Tongue (tissue), 1 donor: ENCODE measurements at regions not wholly inside any gene's neighbourhood (a gene's known extent, or its start where the extent isn't known, plus 50 kb on each side); places are given as distances from the start of the nearest gene placed in this dataset.

Source experiments
- DNase-seq: peaks from one replicate; pipeline ENCODE4 v3.0.0-alpha.2; 2015

DNA sequence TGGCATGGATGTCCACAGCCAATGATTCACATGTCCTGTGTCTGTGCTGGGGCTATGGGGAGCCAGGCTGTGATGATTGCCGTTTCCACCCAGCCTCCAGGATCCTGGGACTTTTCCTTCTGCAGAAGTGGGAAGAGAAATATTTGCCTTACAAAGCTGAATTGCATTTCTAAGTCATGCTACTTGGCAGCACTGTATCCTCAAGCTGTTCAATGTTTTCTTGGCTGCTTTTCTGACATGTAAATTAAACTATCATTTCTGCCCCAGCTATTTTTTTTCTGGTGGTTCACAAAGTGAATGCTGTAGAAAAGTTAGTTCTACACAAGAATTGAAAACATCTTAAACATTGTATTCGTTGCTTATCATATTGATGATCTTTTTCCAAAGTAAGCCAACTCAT, 51.9 kb upstream of the TCERG1L start:
- DNase-seq: peak; percentile 17

DNA sequence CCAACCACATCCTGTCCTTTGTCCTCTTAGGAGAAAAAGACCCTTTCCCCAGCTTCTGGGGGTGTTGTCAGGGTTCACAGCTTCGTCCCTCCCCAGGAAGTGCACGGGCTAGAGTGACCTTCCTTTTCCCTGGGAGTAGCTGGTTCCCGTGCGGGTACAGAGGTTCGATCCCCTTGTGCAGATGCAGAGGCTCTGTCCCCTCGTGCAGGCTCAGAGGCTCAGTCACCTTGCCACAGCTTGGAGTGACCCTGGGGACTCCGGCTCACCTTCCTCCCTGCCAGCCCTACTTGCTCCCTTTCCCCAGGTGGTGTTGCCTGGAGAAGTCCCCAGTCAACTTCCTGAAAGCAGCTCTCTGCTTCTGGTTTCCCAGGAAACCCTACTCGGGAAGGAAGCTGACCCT, 60.0 kb upstream of the TCERG1L start:
- DNase-seq: no peak

DNA sequence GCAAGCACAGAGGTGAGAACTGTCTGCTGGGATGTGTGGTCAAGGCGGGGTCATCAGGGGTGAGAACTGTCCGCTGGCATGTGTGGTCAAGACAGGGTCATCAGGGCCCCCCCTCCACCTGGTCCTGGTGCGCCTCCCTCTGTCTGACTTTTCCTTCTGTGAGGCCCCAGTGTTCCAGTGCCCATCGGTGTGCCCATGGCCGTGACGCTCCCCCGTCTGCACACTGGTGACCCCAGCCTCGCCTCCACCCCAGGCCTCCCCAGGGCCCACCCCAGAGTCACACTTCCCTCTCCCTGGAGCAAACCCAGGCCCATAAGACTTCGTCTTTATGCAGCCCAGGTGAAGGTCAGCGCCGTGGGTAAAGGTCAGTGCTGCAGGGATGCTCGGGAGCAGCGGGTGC, 70.1 kb upstream of the TCERG1L start:
- no peak for DNase-seq

DNA sequence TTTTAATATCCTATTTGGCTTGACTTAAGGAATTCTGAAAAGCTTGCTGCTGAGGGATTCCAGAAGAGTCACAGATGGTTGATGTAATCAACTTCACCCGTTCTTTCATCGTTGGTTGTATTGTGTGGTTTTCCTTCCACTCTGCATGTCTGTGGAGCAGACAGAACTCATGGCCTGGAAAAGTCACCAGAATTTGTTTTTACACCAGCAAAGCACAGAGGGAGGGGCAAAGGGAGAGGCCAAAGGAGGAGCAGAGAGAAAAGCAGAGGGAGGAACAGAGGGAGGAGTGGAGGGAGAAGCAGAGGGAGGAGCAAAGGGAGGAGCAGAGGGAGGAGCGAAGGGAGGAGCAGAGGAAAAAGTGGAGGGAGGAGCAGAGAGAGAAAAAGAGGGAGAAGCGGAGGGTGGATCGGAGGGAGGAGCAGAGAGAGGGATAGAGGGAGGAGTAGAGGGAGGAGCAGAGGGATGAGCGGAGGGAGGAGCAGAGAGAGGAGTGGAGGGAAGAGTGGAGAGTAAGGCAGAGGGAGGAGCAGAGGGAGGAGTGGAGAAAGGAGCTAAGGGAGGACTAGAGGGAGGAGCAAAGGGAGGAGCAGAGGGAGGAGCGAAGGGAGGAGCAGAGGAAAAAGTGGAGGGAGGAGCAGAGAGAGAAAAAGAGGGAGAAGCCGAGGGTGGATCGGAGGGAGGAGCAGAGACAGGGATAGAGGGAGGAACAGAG, 73.8 kb upstream of the TCERG1L start:
- peak; percentile 37 for DNase-seq

DNA sequence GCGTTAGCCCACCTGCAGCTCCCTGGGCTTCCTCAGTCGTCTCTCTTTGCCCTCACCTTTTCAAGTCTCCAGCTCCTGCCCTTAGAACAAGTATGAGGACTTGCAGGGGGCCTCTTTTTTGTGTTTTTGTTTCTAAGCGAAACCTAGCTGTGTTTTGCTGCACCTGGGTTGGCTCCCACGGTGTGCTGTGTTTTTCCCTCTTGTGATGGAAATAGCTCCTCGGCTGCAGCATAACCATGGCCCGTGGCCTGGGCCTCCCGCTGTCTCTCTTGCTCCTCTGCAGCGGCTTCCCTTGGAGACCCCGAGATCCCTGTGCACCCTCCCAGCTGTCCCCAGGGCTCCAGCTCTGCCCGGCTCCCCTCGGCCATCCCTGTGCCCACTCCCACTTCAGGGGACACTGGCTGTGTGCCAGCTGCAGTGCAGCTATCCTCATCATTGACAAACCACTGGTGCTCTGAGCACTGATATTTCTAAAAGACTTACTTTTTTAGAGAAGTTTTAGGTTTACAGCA, 75.6 kb upstream of the TCERG1L start:
- no peak for DNase-seq

DNA sequence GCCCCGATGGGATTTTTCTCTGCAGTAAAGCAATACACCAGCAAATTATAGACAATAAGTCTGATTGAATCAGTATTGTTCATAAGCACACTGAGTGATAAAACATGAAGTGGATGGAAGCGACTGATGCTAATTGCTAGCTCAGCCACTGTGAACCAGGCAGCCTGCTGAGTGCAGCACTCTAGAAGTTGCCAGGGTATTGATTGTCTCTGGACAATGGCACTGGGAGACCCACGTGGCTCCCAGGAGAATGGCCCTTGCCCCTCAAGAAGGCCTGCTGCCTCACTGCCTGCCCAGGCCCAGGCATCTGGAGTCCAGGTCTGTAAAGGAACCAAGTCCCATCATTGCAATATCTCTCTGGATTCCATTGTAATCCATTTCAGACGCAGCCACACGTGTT, 80.4 kb upstream of the TCERG1L start:
- DNase-seq: no peak

DNA sequence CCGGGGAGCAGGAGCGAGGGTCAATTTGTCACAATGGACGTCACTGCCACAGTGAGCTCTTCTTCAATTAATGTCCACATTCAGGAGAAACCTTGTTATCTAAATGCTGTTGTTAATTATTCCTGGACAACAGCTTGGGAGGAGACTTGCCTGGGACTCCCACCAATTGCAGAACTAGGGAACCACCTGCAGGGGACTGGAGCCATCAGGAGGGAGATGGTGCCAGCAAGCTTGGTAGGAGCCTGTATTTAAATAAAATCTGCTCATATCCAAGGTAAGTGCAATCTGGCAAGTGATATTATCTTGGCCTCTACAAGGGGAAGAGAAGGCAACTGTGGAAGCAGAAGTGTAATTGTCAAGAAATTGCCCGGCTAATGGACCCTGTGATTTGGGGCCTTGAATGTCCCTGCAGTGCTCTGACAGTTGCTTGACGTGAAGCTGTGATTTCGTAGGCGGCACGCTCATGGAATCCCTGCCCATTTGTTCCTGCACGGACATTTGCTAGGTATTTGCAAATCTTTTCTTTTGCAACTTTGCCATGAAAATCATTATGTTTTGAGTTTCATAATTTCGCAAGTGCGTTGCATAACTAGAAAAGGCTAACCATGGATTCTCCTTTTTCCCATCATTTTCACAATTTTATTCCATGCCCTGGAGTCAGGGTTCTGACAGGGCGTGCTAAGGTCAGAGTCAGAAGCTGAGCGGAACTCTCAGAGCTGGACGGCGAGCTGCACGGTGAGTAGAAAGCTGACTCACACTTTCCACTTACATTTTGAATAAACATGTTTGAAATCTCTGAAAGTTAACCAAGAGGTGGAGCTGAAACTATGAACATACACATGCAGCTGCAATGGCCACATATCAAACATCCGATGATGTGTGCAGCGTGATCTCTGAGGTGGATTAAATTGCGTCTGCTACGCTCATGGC, 84.9 kb upstream of the TCERG1L start:
- DNase-seq: peak; percentile 82

DNA sequence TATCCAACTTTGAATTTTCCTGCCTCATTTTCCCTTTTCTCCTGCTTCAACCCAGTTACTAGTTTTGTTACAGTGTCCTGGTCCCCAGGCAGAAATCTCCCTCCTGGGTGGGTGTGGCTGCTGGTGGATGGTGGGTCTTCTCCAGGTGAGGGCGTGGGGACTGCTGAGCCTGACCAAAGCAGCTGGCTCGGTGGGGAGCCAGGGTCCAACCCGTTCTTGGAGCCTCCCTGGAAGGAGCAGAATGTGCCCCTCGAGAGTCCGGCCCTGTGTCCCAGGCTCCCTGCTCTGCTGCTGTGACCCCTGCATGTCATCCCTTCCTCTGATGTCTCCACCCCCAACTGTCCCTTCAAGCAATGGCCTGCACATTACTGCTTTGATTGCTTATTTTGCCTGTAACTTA, 86.6 kb upstream of the TCERG1L start:
- no peak for DNase-seq

DNA sequence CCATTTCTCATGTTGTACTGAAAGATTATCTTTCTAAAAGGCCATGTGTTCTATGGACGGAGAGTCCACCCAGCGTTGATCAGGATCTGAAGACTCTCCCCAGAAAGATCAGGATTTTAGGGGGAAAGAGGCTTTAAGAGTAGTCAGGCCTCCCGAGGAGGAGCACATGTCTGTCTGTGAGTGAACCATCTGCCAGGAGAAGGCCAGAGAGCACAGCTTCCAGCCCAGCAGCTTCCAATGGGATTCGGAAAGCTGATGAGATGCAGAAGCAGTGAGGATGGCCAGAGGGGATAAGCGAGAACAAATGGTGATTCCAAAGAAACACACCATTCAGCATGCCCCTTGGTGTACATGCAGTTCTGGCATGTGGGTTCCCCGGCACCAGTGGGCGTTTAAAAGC, 88.5 kb upstream of the TCERG1L start:
- DNase-seq: peak; percentile 39

DNA sequence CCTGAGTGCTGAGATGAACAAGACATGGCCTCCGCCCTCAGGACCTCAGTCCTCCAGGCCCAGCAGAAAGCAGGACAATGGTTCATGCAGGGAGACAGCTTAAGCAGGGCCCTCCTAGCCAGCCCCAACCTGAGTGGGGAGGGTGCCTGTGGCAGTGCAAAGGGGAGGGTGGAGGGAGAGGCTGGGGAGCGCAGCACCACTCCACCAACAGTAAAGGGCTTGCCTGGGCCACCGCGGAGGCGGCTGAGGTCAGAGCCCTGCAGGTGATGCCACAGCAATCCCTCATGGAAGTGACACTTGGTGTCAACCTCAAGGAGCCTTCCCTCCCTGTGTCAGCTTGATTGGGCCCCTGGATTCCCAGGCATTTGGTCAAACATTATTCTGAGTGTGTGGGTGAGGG, 89.0 kb upstream of the TCERG1L start:
- DNase-seq: no peak

DNA sequence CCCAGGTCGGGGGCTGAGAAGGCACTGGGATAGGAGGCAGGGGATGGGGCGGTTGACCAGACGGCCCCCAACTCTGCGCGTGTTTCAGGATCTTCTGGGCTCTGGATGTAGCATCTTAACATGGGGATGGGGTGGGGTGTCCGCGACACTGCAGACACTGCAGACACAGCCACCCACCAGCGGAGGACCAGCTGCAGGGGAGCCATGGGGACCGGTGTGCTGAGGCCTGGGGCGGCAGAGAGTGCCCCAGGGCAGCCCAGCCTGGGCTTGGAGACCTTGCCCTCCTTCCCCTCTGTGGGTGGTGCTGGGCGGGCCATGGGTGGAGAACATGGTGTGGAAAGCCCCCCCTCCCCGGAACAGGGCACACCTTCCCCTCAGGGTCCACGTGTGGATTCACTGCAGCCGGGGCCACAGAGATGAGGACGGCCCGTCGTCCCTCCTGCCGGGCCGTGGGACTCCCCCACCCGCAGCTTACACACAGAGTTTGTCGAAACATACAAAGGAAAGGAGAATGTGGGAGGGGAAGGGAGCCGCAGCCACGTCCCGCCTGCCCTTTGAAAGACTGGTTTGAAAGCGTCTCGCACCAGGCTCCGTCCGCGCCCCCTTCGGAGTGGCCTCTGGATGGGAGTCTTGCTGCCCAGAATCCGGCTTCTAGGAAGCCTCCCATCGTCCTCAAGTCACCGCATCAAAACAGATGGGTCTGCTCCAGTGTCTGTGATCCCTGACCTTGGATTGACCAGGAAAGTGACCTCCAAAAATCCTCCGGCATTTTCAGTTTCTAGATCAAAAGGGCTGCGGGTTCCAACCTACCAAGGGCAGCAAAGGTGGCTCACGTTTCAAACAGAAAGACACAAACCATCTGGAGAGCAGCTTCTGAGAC, 91.5 kb upstream of the TCERG1L start:
- no peak for DNase-seq

DNA sequence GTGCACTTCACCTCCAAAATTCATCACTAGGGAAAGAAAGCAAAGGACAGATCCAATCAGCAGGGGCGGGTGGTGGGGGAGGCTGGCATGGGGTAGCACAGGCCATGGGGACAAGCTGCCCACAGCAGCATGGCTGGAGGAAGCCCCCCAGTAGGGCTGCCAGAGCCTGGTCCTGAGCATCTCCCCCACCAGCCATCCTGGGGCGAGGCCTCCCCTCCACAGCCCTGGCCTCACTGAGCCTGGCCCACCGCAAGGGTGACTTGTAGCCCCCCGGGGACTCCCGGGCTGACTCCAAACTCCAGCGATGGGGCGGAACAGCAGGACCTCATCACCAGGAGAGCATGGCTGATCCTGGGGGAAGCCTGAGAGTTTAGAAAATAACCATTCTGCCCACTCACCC, 92.4 kb upstream of the TCERG1L start:
- DNase-seq: no peak

DNA sequence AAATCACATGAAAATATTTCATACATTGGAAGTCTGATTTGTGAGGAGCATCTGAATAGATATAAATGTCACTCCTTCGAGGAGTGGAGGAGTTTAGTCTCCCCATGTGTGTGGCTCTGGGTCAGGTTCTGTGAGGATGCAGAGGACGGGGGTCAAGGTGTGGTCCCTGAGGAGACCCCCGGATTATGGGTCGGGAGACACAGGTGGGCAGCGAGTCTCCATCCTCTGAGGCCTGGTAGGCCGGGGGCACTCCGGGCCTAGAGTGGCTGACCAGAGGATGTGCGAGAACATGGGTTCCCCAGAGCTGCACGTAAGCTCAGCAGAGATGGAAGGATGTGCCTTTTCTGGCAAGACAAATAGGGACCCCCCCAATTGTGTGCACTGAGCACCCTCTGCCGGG, 93.4 kb upstream of the TCERG1L start:
- DNase-seq: no peak

DNA sequence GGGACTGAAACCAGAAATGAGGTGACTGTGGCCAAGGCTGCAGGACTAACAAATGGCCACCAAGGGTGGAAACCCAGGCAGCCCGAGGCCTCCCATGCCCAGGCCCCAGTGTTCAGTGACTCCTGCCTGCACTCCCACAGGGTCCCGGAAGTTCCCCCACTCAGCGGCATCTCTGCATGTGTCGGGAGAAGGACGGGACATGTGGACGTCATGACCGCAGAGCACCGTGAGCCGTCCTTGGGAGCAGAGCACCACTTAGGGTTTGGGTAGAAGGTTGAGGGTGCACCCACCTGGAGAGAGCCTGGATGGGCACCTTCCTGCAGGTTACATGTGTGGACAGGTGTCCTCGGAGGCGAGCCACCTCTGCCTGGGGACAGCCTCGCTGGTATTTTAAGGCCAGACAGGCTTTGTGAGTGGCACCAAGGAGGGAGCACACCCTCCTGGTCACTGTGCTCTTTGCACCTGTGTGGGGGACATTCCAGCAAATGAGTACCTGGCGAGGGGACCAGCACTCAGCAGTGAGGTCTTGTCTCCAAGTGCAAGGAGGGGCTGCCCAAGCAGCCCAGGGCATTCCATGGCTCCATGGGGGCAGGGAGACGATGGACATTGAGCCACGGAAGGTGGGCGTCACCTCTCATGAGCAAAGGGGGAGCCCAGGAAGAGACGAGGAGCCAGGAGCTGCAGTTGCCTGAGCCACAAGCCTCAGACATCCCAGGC, 95.3 kb upstream of the TCERG1L start:
- DNase-seq: no peak

DNA sequence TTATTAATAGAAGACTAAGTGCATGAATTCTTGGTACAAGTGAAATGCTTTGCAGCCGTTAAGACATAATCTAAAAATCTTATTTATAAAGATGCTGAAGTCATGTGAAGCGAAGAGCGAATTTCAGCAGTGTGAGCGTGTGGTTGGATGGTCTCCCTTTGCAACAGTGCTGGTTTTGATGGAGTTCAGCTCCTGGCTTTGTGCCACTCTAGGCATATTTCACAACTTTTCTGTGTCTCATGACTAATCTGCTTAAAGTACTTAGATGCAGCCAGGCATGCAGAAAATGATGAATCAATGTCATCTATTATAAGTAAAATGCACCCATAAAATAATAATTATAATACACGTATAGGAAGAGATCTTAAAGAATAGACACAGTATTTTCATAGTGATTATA, 107.2 kb upstream of the TCERG1L start:
- no peak for DNase-seq

DNA sequence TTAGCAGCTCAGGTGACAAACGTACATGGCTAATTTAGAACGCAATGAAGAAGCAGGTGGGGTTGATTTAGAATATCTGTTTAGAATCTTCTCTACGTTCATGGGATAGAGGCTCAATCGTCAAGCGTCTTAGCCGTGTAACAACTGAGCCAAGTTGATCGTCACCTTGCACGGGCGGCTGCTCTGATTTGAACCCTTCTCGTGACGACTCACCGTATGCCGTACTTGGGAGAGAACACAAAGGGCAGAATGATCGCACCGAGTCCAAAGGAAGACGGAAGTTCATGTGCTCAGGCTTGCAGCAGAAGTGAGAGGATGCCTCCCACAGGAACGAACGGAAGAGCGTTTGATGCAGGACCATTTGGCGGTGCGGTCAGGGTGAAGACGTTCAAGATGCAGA, 108.3 kb upstream of the TCERG1L start:
- no peak for DNase-seq

DNA sequence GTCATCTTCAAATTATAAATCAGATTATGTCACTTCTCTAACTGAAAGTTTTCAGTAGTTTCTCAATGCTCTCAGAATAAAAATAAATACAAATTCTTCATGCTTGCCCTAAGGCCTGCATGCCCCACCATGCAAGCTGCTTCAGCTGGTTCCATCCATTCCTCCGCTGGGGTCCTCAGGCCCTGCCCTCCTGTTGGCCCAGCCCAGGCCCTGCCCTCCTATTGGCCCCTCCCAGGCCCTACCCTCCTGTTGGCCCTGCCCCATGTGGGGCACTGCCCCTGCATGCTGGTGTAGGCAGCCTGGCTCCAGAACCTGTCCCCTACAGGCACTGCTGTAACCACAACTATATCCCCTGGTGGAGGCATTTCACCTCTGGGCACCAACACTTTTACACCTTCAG, 109.3 kb upstream of the TCERG1L start:
- no peak for DNase-seq

DNA sequence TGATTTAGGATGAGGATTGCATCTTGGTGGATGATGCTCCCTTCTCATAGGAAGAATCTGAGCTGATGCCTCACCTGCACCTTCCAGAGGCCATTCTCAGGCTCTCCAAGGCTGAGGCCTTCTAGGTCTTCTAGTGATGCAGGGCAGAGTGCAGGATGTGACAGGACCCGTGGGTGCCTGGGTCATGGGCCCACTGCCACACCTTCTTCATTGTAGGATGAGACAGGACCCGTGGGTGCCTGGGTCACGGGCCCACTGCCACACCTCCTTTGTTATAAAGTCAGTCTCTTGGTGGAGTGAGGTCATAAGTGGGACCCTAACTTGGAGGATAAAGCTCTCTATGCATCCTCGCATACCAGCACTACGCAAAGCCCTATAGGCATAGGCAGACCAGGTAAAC, 109.9 kb upstream of the TCERG1L start:
- no peak for DNase-seq

DNA sequence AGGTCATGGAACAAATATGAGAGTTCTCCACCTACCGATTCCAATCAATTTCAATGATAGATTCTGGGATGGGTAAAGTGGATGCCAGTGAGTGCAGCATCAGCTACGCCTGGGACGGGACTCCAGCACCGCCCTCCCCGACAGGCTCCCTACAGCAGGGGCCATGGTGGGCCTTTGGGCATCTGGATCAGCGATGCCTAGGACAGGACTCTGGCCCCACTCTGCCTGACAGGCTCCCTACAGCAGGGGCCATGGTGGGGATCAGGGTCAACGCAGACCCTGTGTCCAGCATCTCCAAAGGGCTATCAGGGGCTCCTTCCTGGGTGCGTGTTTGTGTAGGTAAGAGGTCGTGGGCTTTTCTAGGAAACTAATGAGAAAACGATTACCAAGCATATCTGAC, 111.2 kb upstream of the TCERG1L start:
- DNase-seq: no peak

DNA sequence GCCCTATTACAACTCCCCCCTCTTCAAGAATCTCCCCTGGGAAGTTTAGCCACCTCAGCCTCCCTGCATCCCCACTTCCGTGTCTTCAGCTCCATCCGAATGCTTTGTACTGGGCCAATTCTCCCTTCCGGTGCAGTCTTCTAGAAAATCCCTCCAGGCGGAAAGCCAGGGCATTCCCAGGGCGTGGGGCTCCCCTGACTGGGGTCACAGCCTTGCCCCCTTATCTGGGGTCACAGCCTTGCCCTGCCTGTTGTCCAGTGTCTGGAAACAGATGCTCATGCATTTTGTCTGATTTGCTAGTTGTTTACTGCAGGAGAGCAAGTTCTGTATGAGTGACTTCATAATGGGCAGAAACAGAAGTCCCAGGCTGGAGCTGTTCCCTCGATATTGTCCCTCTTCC, 112.5 kb upstream of the TCERG1L start:
- DNase-seq: no peak

DNA sequence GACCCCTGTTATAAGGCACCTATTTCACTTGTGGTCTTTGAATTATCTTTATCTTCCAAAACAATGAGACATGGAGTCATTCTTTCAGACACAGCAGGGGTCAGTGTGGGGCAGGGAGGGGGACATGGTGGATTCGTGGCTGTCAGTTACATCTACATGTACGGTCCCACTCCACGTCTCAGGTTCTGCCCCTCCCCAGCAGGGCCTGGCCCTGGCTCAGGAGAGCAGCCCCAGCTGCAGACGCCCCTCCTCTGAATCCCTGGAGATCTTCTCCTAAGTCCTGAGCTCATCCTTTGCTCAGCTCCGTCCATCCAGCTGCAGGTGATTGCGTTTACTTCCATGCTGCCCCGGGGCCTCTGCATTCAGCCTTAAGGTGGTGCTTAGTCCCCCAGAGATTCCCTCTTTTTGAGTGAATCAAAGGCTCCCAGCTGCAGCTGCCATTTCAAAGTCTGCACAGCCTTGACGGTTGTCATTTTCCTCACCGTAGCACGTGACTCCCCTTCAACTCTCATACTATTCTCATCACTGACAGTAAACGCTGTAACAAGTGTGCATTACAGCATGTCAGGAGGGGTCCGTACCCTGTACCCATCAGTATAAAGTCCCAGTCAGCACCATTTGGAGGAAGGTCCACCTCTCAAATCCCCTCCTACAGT, 113.4 kb upstream of the TCERG1L start:
- DNase-seq: no peak
